Stimulated activated naive CD8-positive, alpha-beta T cell treated with anti-CD3 and anti-CD28 coated beads, Interleukin-15, amount 100 ng/mL, for 72 hours (primary cell): ENCODE measurements at regions not wholly inside any gene's neighbourhood (a gene's known extent, or its start where the extent isn't known, plus 50 kb on each side); places are given as distances from the start of the nearest gene placed in this dataset.
"Not testable (repeated sequence)": the region's sequence is repeated elsewhere in the genome, so short reads cannot be mapped to it uniquely, and the experiment has no call there.

Experiments used
- ATAC-seq: fragments of 150-1000 bp; cut with Tn5 transposase; 2 replicates; pipeline ENCODE4 v1.10.0; 2021; ENCODE audit warnings: mild to moderate bottlenecking, moderate library complexity
- DNase-seq, 2 donors: peaks; one replicate each; pipeline ENCODE4 v3.0.0; 2021 to 2022
- H3K27ac Mint-ChIP-seq, 2 donors: one replicate each; pipeline ENCODE4 v1.8.0; 2022; ENCODE audit warnings: mild to moderate bottlenecking in 2 of 2, mixed read lengths in 2 of 2, moderate library complexity in 2 of 2
- H3K27me3 Mint-ChIP-seq: one replicate; pipeline ENCODE4 v1.8.0; 2022; ENCODE audit warnings: mixed read lengths
- H3K4me1 Mint-ChIP-seq: one replicate; pipeline ENCODE4 v1.8.0; 2022; ENCODE audit warnings: mild to moderate bottlenecking, mixed read lengths
- H3K4me3 Mint-ChIP-seq, 2 donors: one replicate each; pipeline ENCODE4 v1.8.0; 2022; ENCODE audit warnings: mild to moderate bottlenecking in 2 of 2, mixed read lengths in 2 of 2, moderate library complexity in 1 of 2
- H3K9me3 Mint-ChIP-seq, 2 donors: one replicate each; pipeline ENCODE4 v1.8.0; 2022; ENCODE audit warnings: mixed read lengths in 2 of 2

DNA sequence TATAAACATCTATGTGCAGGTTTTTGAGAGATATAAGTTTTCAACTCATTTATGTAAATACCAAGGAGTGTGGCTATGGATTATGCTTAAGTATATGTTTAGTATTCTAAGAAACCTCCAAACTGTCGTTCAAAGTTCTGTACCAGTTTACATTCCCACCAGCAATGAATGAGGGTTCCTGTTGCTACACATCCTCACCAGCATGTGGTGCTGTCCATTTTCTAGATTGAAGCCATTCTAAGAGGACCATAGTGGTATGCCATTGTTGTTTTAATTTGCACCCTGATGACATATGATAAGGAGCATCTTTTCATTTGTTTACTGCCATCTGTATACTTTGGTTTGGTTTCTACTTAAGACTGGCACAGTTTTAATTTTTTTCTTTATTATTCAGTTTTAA is 2097.9 kb downstream of the LRRC4C start:
- no peak for ATAC-seq
- H3K4me1 Mint-ChIP-seq: no peaks in the 10 kb centered on the region
- DNase-seq: no peak

GRCh38 chr11:39345834-39346442 is 2113.5 kb downstream of the LRRC4C start:
- H3K27ac Mint-ChIP-seq: no peak overlapping the region
- H3K4me3 Mint-ChIP-seq: no peak overlapping the region
- ATAC-seq (no peak), DNase-seq (no peak)
- H3K9me3 Mint-ChIP-seq: peaks cover 0 to 7% of the 10 kb centered on the region in 2 donors
- H3K4me1 Mint-ChIP-seq: no peaks in the 10 kb centered on the region
- no peaks in the 10 kb centered on the region for H3K27me3 Mint-ChIP-seq

More for the DNA sequence above, 2097.9 kb downstream of the LRRC4C start:
- Mint-ChIP-seq H3K27me3 (no peaks in the 10 kb centered on the region), H3K4me3 (no peak overlapping the region), H3K9me3 (no peaks in the 10 kb centered on the region), H3K27ac (no peak overlapping the region)

GRCh38 chr11:39341461-39341860 is 2118.0 kb downstream of the LRRC4C start:
- H3K27me3 Mint-ChIP-seq: no peaks in the 10 kb centered on the region
- no peak for ATAC-seq
- DNase-seq: no peak
- H3K9me3 Mint-ChIP-seq: peaks cover 5 to 28% of the 10 kb centered on the region in 2 donors
- no peaks in the 10 kb centered on the region for H3K4me1 Mint-ChIP-seq
- H3K27ac Mint-ChIP-seq: no peak overlapping the region
- no peak overlapping the region for H3K4me3 Mint-ChIP-seq

- H3K27ac Mint-ChIP-seq, H3K4me1 Mint-ChIP-seq, H3K4me3 Mint-ChIP-seq, H3K27me3 Mint-ChIP-seq, DNase-seq, H3K9me3 Mint-ChIP-seq, ATAC-seq: not testable (repeated sequence)
These were observed 2126.4 kb downstream of the LRRC4C start for GRCh38 chr11:39333006-39333405.

DNA sequence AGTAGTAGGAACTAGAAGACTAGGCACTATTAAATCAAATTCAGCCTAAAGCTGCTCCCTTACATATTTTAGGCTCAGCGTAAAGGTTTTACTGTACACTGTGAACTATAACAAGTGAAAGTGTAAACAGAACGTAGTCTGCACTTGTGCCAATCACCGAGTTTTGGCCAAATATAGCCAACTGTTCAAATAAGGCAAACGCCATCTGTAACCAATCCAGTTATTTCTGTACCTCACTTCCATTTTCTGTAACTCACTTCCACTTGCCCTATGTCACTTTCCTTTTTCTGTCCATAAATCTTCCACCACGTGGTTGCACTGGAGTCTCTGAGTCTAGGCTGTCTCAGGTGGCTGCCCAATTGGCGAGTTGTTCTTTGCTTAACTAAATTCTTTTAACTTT is 2132.2 kb downstream of the LRRC4C start:
- no peaks in the 10 kb centered on the region for H3K4me1 Mint-ChIP-seq
- ATAC-seq (no peak), DNase-seq (no peak)
- no peak overlapping the region for H3K4me3 Mint-ChIP-seq
- no peaks in the 10 kb centered on the region for H3K27me3 Mint-ChIP-seq
- H3K9me3 Mint-ChIP-seq: peaks cover 0 to 5% of the 10 kb centered on the region in 2 donors
- no peak overlapping the region for H3K27ac Mint-ChIP-seq

DNA sequence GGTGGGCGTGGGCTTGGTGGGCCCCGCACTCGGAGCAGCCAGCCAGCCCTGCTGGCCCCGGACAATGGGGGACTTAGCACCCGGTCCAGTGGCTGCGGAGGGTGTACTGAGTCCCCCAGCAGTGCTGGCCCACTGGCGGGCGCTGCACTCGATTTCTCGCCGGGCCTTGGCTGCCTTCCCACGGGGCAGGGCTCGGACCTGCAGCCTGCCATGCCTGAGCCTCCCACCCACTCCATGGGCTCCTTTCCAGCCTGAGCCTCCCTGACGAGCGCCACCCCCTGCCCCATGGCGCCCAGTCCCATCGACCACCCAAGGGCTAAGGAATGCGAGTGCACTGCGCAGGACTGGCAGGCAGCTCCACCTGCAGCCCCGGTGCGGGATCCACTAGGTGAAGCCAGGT is 2147.6 kb downstream of the LRRC4C start:
- not testable (repeated sequence) for ATAC-seq, H3K27me3 Mint-ChIP-seq, H3K4me3 Mint-ChIP-seq, DNase-seq, H3K4me1 Mint-ChIP-seq, H3K27ac Mint-ChIP-seq
- H3K9me3 Mint-ChIP-seq: peaks cover 5 to 21% of the 10 kb centered on the region in 2 donors

GRCh38 chr11:39304586-39304985 is 2154.9 kb downstream of the LRRC4C start:
- no peaks in the 10 kb centered on the region for H3K4me1 Mint-ChIP-seq
- ATAC-seq (no peak), DNase-seq (no peak)
- H3K27ac Mint-ChIP-seq: no peak overlapping the region
- no peaks in the 10 kb centered on the region for H3K27me3 Mint-ChIP-seq
- no peak overlapping the region for H3K4me3 Mint-ChIP-seq
- no peaks in the 10 kb centered on the region for H3K9me3 Mint-ChIP-seq

GRCh38 chr11:39294648-39295047 is 2164.8 kb downstream of the LRRC4C start:
- no peak overlapping the region for H3K4me3 Mint-ChIP-seq
- no peaks in the 10 kb centered on the region for H3K27me3 Mint-ChIP-seq
- ATAC-seq: no peak
- H3K27ac Mint-ChIP-seq: no peak overlapping the region
- H3K4me1 Mint-ChIP-seq: no peaks in the 10 kb centered on the region
- DNase-seq: no peak
- peaks cover 9 to 25% of the 10 kb centered on the region in 2 donors for H3K9me3 Mint-ChIP-seq

GRCh38 chr11:39288011-39288410 is 2171.4 kb downstream of the LRRC4C start:
- no peaks in the 10 kb centered on the region for H3K27me3 Mint-ChIP-seq
- no peak overlapping the region for H3K4me3 Mint-ChIP-seq
- H3K4me1 Mint-ChIP-seq: no peaks in the 10 kb centered on the region
- no peak overlapping the region for H3K27ac Mint-ChIP-seq
- ATAC-seq (no peak), DNase-seq (no peak)
- peaks cover 20 to 21% of the 10 kb centered on the region in 2 donors for H3K9me3 Mint-ChIP-seq

DNA sequence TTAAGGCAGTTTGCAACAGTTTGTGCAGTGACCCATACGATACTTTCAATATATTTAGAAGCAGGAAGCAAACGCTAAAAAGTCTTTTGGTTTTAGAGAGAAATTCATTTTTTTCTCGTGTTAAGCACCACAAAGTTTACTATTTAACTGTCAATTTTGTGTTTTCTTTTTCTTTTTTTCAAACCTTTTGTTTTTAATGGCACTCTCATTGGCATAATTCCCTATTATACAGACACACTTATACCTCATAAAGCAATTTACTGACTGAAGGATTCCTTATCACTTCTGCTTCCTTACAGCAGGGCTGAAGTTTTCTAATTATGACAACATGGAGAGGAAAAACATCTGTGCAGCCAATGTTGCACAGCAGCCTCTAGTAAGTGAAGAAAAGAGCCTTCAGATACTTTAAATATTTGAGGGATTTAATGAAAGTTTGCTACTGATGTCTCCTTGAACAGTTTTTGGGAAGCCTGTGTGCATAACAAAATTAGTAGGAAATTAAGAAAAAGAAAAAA is 2191.2 kb downstream of the LRRC4C start:
- peaks cover 0 to 9% of the 10 kb centered on the region in 2 donors for H3K9me3 Mint-ChIP-seq
- no peak overlapping the region for H3K27ac Mint-ChIP-seq
- ATAC-seq (no peak), DNase-seq (no peak)
- H3K4me1 Mint-ChIP-seq: no peaks in the 10 kb centered on the region
- no peaks in the 10 kb centered on the region for H3K27me3 Mint-ChIP-seq
- no peak overlapping the region for H3K4me3 Mint-ChIP-seq

GRCh38 chr11:39255648-39256047 is 2203.8 kb downstream of the LRRC4C start:
- Mint-ChIP-seq H3K9me3 (peaks cover 18 to 42% of the 10 kb centered on the region in 2 donors), H3K27me3 (no peaks in the 10 kb centered on the region), H3K4me3 (no peak overlapping the region), H3K27ac (no peak overlapping the region), H3K4me1 (no peaks in the 10 kb centered on the region)
- DNase-seq (no peak), ATAC-seq (no peak)

GRCh38 chr11:39249566-39250365 is 2209.7 kb downstream of the LRRC4C start:
- Mint-ChIP-seq H3K4me3 (no peak overlapping the region), H3K27me3 (no peaks in the 10 kb centered on the region), H3K9me3 (peaks cover 9 to 20% of the 10 kb centered on the region in 2 donors), H3K4me1 (no peaks in the 10 kb centered on the region), H3K27ac (no peak overlapping the region)
- ATAC-seq: no peak
- DNase-seq: no peak

DNA sequence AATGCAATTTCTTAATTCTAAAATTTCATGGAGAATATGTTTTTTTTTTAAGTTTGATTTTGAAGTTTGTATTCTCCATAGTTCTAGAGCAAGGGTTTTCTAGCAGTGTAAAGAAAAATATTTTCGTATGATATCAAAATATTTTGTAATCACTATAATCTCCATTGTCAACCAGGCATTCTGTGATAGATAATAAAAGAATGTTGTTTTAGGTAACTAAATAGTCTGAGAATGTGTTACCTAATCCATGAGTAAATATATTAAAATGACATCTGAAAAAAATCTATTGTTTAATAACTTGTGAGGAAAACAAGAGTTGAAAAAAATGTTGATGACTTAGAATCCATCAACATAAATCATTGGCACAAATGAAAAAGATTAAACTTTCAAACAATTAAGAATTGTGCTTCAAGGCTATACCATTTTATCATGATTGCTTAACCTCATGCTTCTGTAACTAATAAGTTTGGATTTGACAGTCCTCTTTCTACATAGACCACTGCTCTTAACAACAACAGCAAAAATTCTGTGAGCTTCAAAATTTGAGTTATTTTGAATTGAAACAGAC is 2211.8 kb downstream of the LRRC4C start:
- H3K4me3 Mint-ChIP-seq: no peak overlapping the region
- ATAC-seq (no peak), DNase-seq (no peak)
- H3K27ac Mint-ChIP-seq: no peak overlapping the region
- peaks cover 9 to 10% of the 10 kb centered on the region in 2 donors for H3K9me3 Mint-ChIP-seq
- H3K27me3 Mint-ChIP-seq: no peaks in the 10 kb centered on the region
- H3K4me1 Mint-ChIP-seq: no peaks in the 10 kb centered on the region

DNA sequence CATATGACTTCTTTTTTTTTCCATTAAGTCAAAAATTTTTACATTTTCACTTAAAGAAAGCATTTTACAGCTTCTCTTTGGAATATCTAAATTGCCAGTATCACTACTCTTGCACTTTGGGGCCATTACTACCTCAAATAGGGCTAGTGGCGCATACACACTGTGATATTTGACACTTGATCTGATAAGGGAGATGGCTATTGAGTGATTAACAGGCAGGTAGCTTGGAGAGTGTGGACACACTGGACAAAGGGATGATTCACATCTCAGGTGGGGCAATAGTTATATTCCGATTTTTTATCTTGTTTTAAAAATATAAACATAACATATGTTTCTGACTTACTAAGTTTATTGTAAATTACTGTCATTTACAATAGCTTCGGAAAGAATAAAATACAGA is 2219.9 kb downstream of the LRRC4C start:
- ATAC-seq (no peak), DNase-seq (no peak)
- Mint-ChIP-seq H3K27ac (no peak overlapping the region), H3K27me3 (no peaks in the 10 kb centered on the region), H3K4me3 (no peak overlapping the region), H3K9me3 (peaks cover 6 to 11% of the 10 kb centered on the region in 2 donors), H3K4me1 (no peaks in the 10 kb centered on the region)

DNA sequence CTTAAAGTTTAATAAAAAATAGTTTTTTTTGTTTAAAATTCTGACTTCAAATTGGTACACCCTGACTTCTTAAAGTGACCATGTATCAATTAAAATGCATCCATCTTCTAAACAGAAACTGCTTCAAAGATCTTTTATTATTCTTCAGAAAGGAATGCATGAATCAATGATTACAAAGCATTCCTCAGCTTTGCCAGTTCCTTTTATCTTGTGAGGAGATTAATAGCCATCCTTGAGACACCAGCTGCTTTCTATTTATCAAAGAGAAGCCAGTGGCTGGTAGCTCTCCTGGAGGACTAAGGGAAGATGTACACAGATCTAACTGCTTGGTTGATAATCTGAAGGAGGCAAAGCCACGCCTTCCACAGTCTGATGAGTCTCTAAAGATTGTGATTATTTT is 2222.5 kb downstream of the LRRC4C start:
- H3K27ac Mint-ChIP-seq: no peak overlapping the region
- H3K4me3 Mint-ChIP-seq: no peak overlapping the region
- no peaks in the 10 kb centered on the region for H3K4me1 Mint-ChIP-seq
- ATAC-seq (no peak), DNase-seq (no peak)
- H3K27me3 Mint-ChIP-seq: no peaks in the 10 kb centered on the region
- H3K9me3 Mint-ChIP-seq: peaks cover 17 to 24% of the 10 kb centered on the region in 2 donors

GRCh38 chr11:39221550-39222138 is 2237.8 kb downstream of the LRRC4C start:
- H3K9me3 Mint-ChIP-seq: peaks cover 14 to 28% of the 10 kb centered on the region in 2 donors
- no peak overlapping the region for H3K27ac Mint-ChIP-seq
- H3K4me1 Mint-ChIP-seq: no peaks in the 10 kb centered on the region
- no peaks in the 10 kb centered on the region for H3K27me3 Mint-ChIP-seq
- DNase-seq (no peak), ATAC-seq (no peak)
- no peak overlapping the region for H3K4me3 Mint-ChIP-seq
